T-cell (primary cell): ENCODE measurements at regions not wholly inside any gene's neighbourhood (a gene's known extent, or its start where the extent isn't known, plus 50 kb on each side); places are given as distances from the start of the nearest gene placed in this dataset.
"Not testable (repeated sequence)": the region's sequence is repeated elsewhere in the genome, so short reads cannot be mapped to it uniquely, and the experiment has no call there.

ENCODE experiments used
- ATAC-seq, 4 experiments: fragments of 200-7000 bp in 3 of 4; fragments of 150-1000 bp in 1 of 4; cut with Tn5 transposase; replicated peaks in 1 of 4; 1 replicate in 3 of 4; 2 replicates in 1 of 4; pipeline ENCODE4 v1.10.0; 2021; ENCODE audit warnings: moderate library complexity in 3 of 4, mild to moderate bottlenecking in 2 of 4, moderate number of reproducible peaks in 1 of 4
- CTCF ChIA-PET, 2 donors: fragments of 300-600 bp; sonication (Branson Sonifier 250); formaldehyde crosslinking; loops; one replicate each; lab custom pipeline; 2022; ENCODE audit warnings: antibody characterized with exemption in 2 of 2; lab: Charles Lee
- POLR2A ChIA-PET, 2 donors: fragments of 300-600 bp; sonication (Branson Sonifier 250); formaldehyde crosslinking; loops; one replicate each; lab custom pipeline; 2022; ENCODE audit warnings: antibody characterized with exemption in 2 of 2; lab: Charles Lee
- DNase-seq, 35 experiments: peaks; one replicate each; pipeline versions ENCODE4 v3.0.0 to v3.0.0-alpha.2; 2013 to 2023
- H3K27ac ChIP-seq: one replicate; pipeline ENCODE4 v1.5.1; 2013; ENCODE audit warnings: low read length
- H3K27me3 ChIP-seq, 2 experiments: replicated peaks in 1 of 2; 1 replicate in 1 of 2; 2 replicates in 1 of 2; pipeline versions ENCODE4 v1.6.1 to v1.7.0; 2013; ENCODE audit warnings: low read length in 1 of 2, mixed read lengths in 1 of 2; ENCODE audit not compliant: control insufficient read depth in 2 of 2, insufficient read depth in 2 of 2; ENCODE audit errors: extremely low read depth in 1 of 2
- H3K36me3 ChIP-seq, 2 donors: 1 replicate in 1 of 2; 2 replicates in 1 of 2; pipeline versions ENCODE4 v1.6.1 to v1.7.0; 2013; ENCODE audit warnings: low read length in 1 of 2; ENCODE audit not compliant: control insufficient read depth in 2 of 2, insufficient read depth in 1 of 2; ENCODE audit errors: extremely low read depth in 1 of 2
- H3K4me1 ChIP-seq, 2 experiments: 1 replicate in 1 of 2; 2 replicates in 1 of 2; pipeline versions ENCODE4 v1.6.1 to v1.7.0; 2013; ENCODE audit warnings: low read length in 2 of 2, mixed read lengths in 1 of 2; ENCODE audit not compliant: insufficient read depth in 2 of 2, control insufficient read depth in 1 of 2; ENCODE audit errors: extremely low read depth in 1 of 2
- H3K4me3 ChIP-seq, 2 donors: 1 replicate in 1 of 2; 2 replicates in 1 of 2; pipeline versions ENCODE4 v1.5.1 to v1.7.0; 2013; ENCODE audit warnings: mild to moderate bottlenecking in 2 of 2, low read length in 1 of 2, moderate library complexity in 1 of 2; ENCODE audit not compliant: control insufficient read depth in 1 of 2; ENCODE audit errors: extremely low read depth in 1 of 2
- H3K9me3 ChIP-seq: 2 replicates; pipeline ENCODE4 v1.7.0; 2013
- H3K27ac Mint-ChIP-seq, 2 donors: one replicate each; pipeline ENCODE4 v1.8.0; 2020 to 2021; ENCODE audit warnings: mild to moderate bottlenecking in 2 of 2, mixed read lengths in 2 of 2
- H3K27me3 Mint-ChIP-seq, 2 donors: one replicate each; pipeline ENCODE4 v1.8.0; 2021 to 2022; ENCODE audit warnings: mixed read lengths in 2 of 2
- H3K36me3 Mint-ChIP-seq: one replicate; pipeline ENCODE4 v1.8.0; 2021; ENCODE audit warnings: mixed read lengths
- H3K4me1 Mint-ChIP-seq, 3 donors: one replicate each; pipeline ENCODE4 v1.8.0; 2020 to 2022; ENCODE audit warnings: mixed read lengths in 3 of 3, mild to moderate bottlenecking in 1 of 3
- H3K4me3 Mint-ChIP-seq, 3 donors: one replicate each; pipeline ENCODE4 v1.8.0; 2020 to 2022; ENCODE audit warnings: mild to moderate bottlenecking in 3 of 3, mixed read lengths in 3 of 3, moderate library complexity in 3 of 3
- H3K9me3 Mint-ChIP-seq, 3 donors: one replicate each; pipeline ENCODE4 v1.8.0; 2020 to 2022; ENCODE audit warnings: mixed read lengths in 3 of 3
- WGBS: methylation state at CpG from one replicate; pipeline ENCODE4 v1.1.5; 2013; ENCODE audit warnings: missing lambda C conversion rate; ENCODE audit not compliant: insufficient coverage; 5-methylcytosine and 5-hydroxymethylcytosine counted together

DNA sequence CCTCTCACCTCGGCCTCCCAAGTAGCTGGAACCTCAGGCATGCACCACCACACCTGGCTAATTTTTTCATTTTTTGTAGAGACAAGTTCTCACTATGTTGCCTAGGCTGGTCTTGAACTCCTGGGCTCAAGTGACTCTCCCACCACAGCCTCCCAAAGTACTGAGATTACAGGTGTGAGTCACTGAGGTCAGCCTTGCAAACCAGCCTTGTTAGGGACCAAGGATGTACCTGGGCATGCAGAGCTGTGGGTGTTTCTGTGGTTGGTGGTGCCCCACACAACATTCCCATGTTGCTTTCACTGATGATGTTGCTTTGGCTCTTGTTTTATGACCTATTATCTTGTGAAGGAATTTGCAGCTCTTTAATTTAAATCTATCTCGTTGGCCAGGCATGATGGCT lies 54.8 kb downstream of the OTUD1 start:
- no peak overlapping the region for H3K27ac Mint-ChIP-seq
- ATAC-seq (no peak), DNase-seq (no peak)
- ChIA-PET POLR2A (no interaction called here), CTCF (no interaction called here)
- no peaks in the 10 kb centered on the region for H3K4me1 Mint-ChIP-seq
- Histone ChIP-seq H3K9me3 (no peaks in the 10 kb centered on the region), H3K4me1 (no peaks in the 10 kb centered on the region), H3K4me3 (no peak overlapping the region), H3K27me3 (peaks cover 0 to 12% of the 10 kb centered on the region in 2 experiments), H3K36me3 (no peaks in the 10 kb centered on the region), H3K27ac (no peak overlapping the region)
- 86% methylated on average over 1 of the region's 2 CpGs for WGBS
- no peak overlapping the region for H3K4me3 Mint-ChIP-seq
- peaks cover 0 to 3% (median 0%) of the 10 kb centered on the region in 3 donors for H3K9me3 Mint-ChIP-seq
- no peaks in the 10 kb centered on the region for H3K36me3 Mint-ChIP-seq
- H3K27me3 Mint-ChIP-seq = peaks cover 5 to 10% of the 10 kb centered on the region in 2 donors

DNA sequence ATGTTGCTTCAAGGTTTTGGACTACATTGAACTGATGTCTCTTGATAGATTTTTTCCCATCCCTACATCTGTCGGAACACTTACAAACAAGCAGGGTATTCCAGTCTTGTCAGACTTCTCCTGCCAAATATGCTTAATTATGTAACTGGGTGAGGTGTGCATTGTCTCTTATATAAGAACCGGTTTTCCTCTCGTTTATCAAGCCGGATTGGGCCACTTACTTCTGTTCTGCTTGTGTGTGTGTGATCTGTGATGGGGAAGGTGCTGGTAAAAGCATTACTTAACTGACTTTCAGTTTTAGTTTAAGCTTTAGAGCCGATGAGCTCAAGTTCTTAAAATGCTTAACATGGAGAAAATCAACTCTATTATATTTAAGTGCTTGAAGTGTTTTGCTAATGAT lies 57.9 kb downstream of the OTUD1 start:
- 63% methylated on average over 2 of the region's 5 CpGs for WGBS
- H3K36me3 ChIP-seq = no peaks in the 10 kb centered on the region
- Mint-ChIP-seq H3K36me3 (no peaks in the 10 kb centered on the region), H3K4me3 (no peak overlapping the region), H3K4me1 (no peaks in the 10 kb centered on the region), H3K27ac (no peak overlapping the region), H3K27me3 (peaks cover 6 to 7% of the 10 kb centered on the region in 2 donors), H3K9me3 (no peaks in the 10 kb centered on the region)
- no peaks in the 10 kb centered on the region for H3K9me3 ChIP-seq
- ChIA-PET POLR2A (interaction anchor here (0.6 kb wide), 2 partner anchors 64 to 1266 kb away, joined by 3 read pairs; no protein-coding TSS in a partner anchor), CTCF (interaction anchor here in 1 of 2 donors (0.5 to 1.4 kb wide), 3 partner anchors 182 to 1157 kb away, joined by 3 to 4 read pairs (median 3); no protein-coding TSS in a partner anchor)
- H3K4me3 ChIP-seq = no peak overlapping the region
- no peaks in the 10 kb centered on the region for H3K4me1 ChIP-seq
- H3K27ac ChIP-seq = no peak overlapping the region
- DNase-seq (no peak), ATAC-seq (no peak)
- peaks cover 0 to 12% of the 10 kb centered on the region in 2 experiments for H3K27me3 ChIP-seq

DNA sequence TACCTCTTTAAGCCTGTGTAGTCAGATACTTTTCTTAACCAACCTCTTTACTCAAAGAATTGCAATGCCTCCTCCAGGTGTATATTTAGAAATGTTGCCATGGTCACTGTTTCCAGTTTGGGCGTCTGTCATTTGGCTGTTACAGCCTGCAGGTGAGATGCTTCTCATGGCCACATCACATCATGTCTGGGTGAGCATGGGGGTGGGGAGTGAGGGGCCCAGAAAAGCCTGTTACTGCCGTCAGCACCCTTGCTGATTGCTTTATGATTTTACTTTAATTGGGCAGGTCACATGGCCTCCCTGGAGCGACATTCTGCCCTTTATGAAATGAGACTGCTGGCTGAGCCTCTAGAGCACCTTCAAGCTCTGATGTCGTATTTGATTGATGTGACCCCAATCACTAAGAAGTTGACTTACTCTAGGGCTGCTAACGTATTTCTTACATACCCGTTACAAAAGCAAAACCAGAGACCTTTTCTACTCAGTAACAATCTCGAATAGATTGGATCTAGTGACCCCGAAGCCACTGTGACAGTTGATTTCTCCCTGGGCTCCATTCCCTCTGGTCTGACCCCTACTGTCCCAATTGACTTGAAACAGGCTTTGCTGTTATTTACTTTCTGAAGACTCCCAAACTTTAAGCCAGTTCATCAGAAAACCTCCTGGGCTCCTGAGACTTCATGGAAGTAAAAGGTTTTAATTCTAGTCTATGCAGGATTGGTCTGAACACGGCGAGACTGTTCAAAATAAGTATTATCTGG lies 60.7 kb downstream of the OTUD1 start:
- Histone ChIP-seq H3K27me3 (peaks cover 0 to 3% of the 10 kb centered on the region in 2 experiments), H3K36me3 (no peaks in the 10 kb centered on the region), H3K4me1 (no peaks in the 10 kb centered on the region), H3K9me3 (no peaks in the 10 kb centered on the region), H3K4me3 (no peak overlapping the region), H3K27ac (no peak overlapping the region)
- DNase-seq (no peak), ATAC-seq (no peak)
- Mint-ChIP-seq H3K4me3 (no peak overlapping the region), H3K4me1 (no peaks in the 10 kb centered on the region), H3K36me3 (no peaks in the 10 kb centered on the region), H3K9me3 (no peaks in the 10 kb centered on the region), H3K27me3 (peaks cover 0 to 3% of the 10 kb centered on the region in 2 donors), H3K27ac (no peak overlapping the region)
- ChIA-PET POLR2A (no interaction called here), CTCF (no interaction called here)
- WGBS = 81% methylated on average over 10 of the region's 10 CpGs

DNA sequence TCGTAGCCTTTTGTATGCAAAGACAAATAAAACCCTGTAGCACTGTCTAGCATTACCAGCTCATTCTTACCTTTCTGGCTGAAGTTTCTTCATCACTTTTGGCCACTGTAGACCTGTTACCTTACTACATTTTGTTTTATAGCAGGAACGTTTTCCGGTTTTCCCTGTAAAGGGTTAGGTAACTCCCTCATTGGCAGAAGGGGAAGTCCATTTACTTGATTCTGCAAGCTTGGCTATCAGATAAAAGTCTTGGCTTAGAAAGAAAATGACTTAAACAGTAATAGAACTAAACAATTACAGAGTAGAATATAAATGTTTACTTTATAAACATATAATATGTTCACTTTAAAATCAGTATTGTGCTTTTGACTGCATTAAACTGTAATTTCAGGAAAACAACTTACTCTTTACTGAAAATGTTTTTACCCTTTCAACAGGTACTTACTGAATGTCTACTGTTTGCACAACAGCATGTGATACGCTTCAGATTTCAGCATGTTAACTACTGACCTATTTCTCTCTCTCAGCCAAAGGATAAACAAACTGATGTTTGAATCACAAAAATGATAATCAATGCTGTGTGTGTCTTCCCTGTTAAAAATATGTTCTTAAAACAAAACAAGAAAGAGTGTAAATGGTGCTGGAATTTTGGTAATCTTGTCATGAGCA lies 67.1 kb downstream of the OTUD1 start:
- Mint-ChIP-seq H3K4me3 (no peak overlapping the region), H3K27me3 (no peaks in the 10 kb centered on the region), H3K36me3 (no peaks in the 10 kb centered on the region), H3K27ac (no peak overlapping the region), H3K4me1 (no peaks in the 10 kb centered on the region), H3K9me3 (peaks cover 0 to 5% (median 3%) of the 10 kb centered on the region in 3 donors)
- H3K27me3 ChIP-seq = no peaks in the 10 kb centered on the region
- no peaks in the 10 kb centered on the region for H3K4me1 ChIP-seq
- no peaks in the 10 kb centered on the region for H3K9me3 ChIP-seq
- ChIA-PET CTCF (no interaction called here), POLR2A (no interaction called here)
- no peak overlapping the region for H3K4me3 ChIP-seq
- no peak for DNase-seq
- WGBS = no CpG with 5 or more reads among the region's 4 CpGs
- ATAC-seq = no peak
- H3K27ac ChIP-seq = no peak overlapping the region
- no peaks in the 10 kb centered on the region for H3K36me3 ChIP-seq

DNA sequence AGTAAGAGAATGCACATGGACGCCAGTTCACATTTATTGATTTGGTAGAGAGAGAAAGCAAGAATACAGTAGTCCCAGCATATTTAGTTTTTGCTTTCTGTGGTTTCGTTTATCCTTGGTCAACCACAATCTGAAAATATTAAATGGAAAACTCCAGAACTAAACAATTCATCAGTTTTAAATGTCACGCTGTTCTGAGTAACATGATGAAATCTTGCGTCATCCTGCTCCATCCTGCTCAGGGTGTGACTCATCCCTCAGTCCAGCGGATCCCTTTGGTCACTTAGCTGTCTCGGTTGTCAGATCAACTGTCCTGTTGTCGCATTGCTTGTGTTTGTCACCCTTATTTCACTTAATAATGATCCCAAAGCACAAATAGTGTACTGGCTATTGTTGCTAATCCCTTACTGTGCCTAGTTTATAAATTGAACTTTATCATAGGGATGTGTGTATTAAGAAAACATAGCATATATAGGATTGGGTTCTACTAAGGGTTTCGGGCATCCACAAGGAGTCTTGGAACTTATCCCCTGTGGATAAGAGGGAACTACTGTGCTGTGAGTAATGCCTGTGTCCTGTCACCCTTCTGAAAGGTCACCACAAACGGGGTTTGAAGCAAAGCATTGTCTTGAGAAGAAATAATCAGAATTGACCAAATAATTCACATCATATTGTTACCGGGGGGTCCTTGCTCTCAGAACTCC lies 73.6 kb downstream of the OTUD1 start:
- ChIA-PET CTCF (no interaction called here), POLR2A (no interaction called here)
- peaks cover 10 to 23% of the 10 kb centered on the region in 2 donors for H3K27me3 Mint-ChIP-seq

DNA sequence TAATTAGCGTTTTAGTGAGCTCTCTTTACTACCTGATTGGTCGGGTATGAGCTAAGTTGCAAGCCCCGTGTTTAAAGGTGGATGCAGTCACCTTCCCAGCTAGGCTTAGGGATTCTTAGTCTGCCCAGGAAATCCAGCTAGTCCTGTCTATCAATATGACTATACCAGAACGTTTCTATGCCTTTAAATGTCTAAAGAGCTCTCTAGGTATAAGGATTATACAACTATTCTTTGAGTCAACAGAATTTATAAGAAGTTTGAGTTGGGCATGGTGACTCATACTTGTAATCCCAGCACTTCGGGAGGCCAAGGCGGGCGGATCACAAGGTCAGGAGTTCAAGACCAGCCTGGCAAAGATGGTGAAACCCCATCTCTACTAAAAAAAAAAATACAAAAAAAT lies 74.7 kb downstream of the OTUD1 start:
- 69% methylated on average over 3 of the region's 7 CpGs for WGBS

More for the DNA sequence above, 73.6 kb downstream of the OTUD1 start:
- peaks cover 0 to 5% (median 3%) of the 10 kb centered on the region in 3 donors for H3K9me3 Mint-ChIP-seq
- ATAC-seq (no peak), DNase-seq (peak in 1 of 35 experiments; percentile 6)
- 85% methylated on average over 4 of the region's 10 CpGs for WGBS
- no peak overlapping the region for H3K4me3 Mint-ChIP-seq
- H3K27me3 ChIP-seq = peaks cover 0 to 14% of the 10 kb centered on the region in 2 experiments
- no peaks in the 10 kb centered on the region for H3K4me1 Mint-ChIP-seq
- H3K4me3 ChIP-seq = no peak overlapping the region
- H3K27ac ChIP-seq = no peak overlapping the region
- H3K36me3 ChIP-seq = no peaks in the 10 kb centered on the region
- no peaks in the 10 kb centered on the region for H3K9me3 ChIP-seq
- H3K4me1 ChIP-seq = no peaks in the 10 kb centered on the region
- no peak overlapping the region for H3K27ac Mint-ChIP-seq
- no peaks in the 10 kb centered on the region for H3K36me3 Mint-ChIP-seq

More for the DNA sequence above, 74.7 kb downstream of the OTUD1 start:
- CTCF ChIA-PET, H3K27ac ChIP-seq, H3K9me3 ChIP-seq, H3K9me3 Mint-ChIP-seq, ATAC-seq, H3K4me1 ChIP-seq, DNase-seq, H3K27ac Mint-ChIP-seq, H3K36me3 Mint-ChIP-seq, H3K4me3 Mint-ChIP-seq, H3K4me1 Mint-ChIP-seq, H3K4me3 ChIP-seq, H3K36me3 ChIP-seq, POLR2A ChIA-PET: not testable (repeated sequence)
- peaks cover 10 to 23% of the 10 kb centered on the region in 2 donors for H3K27me3 Mint-ChIP-seq
- H3K27me3 ChIP-seq = peaks cover 0 to 14% of the 10 kb centered on the region in 2 experiments
